HG02623 (cell line): ENCODE measurements at regions not wholly inside any gene's neighbourhood (a gene's known extent, or its start where the extent isn't known, plus 50 kb on each side); places are given as distances from the start of the nearest gene placed in this dataset.

Experiments
- ATAC-seq: cut with Tn5 transposase; IDR thresholded peaks from one replicate; pipeline ENCODE4 v1.9.1; 2021; ENCODE audit warnings: moderate library complexity; ENCODE audit not compliant: unreplicated experiment

DNA sequence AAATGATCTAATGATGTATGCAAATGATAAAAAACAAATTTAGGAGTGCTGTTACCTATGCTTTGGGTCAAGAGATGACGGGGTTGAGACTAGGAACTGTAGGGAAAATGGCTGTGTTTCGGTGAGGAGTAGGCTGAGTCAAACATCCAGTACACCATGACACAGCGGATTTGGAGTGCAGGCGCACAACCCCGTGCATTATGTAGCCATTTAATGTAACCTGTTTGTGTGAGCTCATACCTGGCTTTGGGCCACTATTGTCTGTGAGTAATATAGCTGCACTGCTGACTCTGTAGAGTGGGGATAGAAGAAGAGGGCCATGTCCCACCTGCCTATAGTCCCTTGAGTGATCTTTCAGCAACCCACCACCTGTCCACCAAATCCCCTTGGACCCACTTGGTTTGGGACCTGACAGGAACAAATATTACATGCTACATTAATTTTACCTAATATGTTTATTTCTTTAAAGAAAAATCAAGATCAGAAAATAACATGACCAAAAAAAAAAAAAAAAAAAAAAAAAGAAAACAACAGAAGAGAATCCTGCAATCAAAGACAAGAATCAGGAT is 95.5 kb upstream of the KLHL1 start:
- no peak for ATAC-seq

DNA sequence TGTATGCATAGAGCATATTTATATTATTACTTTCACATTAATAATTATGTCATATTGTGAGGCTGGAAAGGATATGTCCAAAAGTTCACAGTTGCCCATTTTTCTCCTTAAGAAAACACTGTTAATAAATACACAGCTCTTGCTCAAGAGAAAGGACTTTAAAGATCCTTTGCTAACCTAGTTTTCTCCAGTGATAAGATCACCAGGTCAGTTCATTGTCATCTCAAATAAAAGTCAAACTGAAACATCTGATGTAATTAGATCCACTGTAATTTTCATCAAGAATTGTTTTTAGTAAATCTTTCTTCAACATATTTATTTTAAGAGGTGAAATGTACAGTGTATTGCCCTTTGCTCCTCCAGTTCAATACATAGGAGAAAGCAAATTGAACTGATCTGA is 82.8 kb upstream of the KLHL1 start:
- no peak for ATAC-seq

DNA sequence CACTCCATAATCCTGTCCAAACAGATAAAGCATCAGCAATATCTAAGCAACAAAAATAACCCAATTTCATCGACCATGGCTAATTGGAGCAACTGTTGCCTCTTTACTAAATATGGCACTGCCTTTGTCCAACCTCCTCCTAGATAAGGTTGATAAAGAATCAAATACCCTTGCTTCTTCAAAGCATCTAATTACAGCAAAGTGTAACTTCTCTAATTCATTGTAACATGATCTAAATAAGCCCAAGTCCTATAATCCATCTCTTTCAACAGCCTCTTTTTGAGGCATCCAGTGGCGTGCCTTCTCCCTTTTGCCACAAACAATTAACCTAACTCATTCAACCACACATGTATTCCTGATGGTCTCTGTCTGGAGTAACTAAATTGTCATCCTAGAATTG is 81.7 kb upstream of the KLHL1 start:
- no peak for ATAC-seq

DNA sequence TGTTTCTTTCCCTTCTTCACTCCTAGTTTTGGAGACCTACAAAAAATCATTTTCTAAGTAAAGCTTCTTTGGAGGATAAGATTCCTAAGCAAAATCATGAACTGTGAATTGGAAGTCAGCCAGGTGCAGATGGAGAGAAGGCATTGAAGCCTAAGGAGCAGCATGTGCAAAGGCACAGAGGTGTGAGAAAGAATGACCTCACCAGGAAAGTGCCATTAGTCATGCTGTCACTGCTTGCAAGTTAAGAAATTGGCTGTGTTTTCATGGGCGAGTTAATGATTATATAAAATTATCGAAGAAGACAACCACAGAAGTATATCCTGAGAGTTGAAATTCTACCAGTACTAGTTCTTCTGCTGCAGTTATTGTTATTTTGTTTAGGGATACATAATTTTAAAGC is 80.3 kb upstream of the KLHL1 start:
- ATAC-seq = no peak

DNA sequence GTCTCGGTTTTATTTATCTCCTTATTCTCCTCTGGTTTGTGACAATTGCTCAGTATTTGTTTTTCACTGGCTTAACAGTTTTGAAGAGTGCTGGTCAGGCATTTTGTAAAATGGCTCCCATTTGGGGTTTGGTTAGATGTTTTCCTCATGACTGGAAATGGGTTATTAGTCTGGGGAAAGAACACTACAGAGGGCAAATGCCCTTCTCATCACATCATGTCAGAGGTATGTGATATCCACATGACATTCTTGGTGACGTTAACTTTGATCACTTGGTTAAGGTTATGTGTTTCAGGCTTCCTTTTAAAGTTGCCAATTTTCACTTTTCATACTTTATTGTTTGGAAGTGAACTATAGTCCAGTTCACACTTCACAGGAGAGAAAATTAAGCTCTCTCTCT is 74.8 kb upstream of the KLHL1 start:
- no peak for ATAC-seq
